Upper lobe of left lung (tissue), 6 donors: ENCODE measurements at regions not wholly inside any gene's neighbourhood (a gene's known extent, or its start where the extent isn't known, plus 50 kb on each side); places are given as distances from the start of the nearest gene placed in this dataset.

Source experiments
- ATAC-seq, 2 donors: fragments of 200-7000 bp; cut with Tn5 transposase; one replicate each; pipeline ENCODE4 v1.9.1; 2022; ENCODE audit warnings: mild to moderate bottlenecking in 2 of 2, moderate library complexity in 2 of 2; ENCODE audit not compliant: low FRiP score in 2 of 2
- DNase-seq, 2 donors: peaks; one replicate each; pipeline ENCODE4 v3.0.0-alpha.2; 2019 to 2020
- H3K27ac ChIP-seq, 4 donors: fragments of 200-600 bp; sonication (generic); one replicate each; pipeline ENCODE4 v1.5.1; 2016 to 2019
- H3K27me3 ChIP-seq, 4 donors: fragments of 200-600 bp; sonication (generic); one replicate each; pipeline ENCODE4 v1.5.1; 2017 to 2019
- H3K36me3 ChIP-seq, 4 donors: fragments of 200-600 bp; sonication (generic); one replicate each; pipeline ENCODE4 v1.5.1; 2016 to 2019
- H3K4me1 ChIP-seq, 4 donors: fragments of 200-600 bp; sonication (generic); one replicate each; pipeline ENCODE4 v1.5.1; 2018 to 2019
- H3K4me3 ChIP-seq, 4 donors: fragments of 200-600 bp; sonication (generic); one replicate each; pipeline ENCODE4 v1.5.1; 2017 to 2019; ENCODE audit warnings: mild to moderate bottlenecking in 2 of 4, moderate library complexity in 1 of 4
- H3K9me3 ChIP-seq, 4 donors: fragments of 200-600 bp; sonication (generic); one replicate each; pipeline ENCODE4 v1.5.1; 2018 to 2019
- EP300 ChIP-seq, 4 donors: sonication (generic); formaldehyde crosslinking; IDR thresholded peaks; one replicate each; pipeline ENCODE4 v1.5.1; 2017; ENCODE audit warnings: antibody characterized with exemption in 4 of 4, control low read depth in 2 of 4
- POLR2A ChIP-seq, 4 donors: fragments of 450-650 bp; IDR thresholded peaks; one replicate each; pipeline ENCODE4 v1.5.1; 2016 to 2017; ENCODE audit warnings: antibody characterized with exemption in 4 of 4, mild to moderate bottlenecking in 2 of 4
- POLR2AphosphoS5 ChIP-seq, 2 donors: sonication (generic); formaldehyde crosslinking; IDR thresholded peaks; one replicate each; pipeline ENCODE4 v1.5.1; 2017; ENCODE audit warnings: antibody characterized with exemption in 2 of 2
- WGBS, 2 donors: methylation state at CpG; one replicate each; pipeline ENCODE4 v1.1.5; 2017 to 2018; 5-methylcytosine and 5-hydroxymethylcytosine counted together
- TF ChIP-seq, protein P1 (sequence below), 6 experiments: fragments of 450-650 bp in 4 of 6; fragments of 200-600 bp in 2 of 6; sonication (generic) in 2 of 6; IDR thresholded peaks; one replicate each; pipeline ENCODE4 v1.5.1; 2016 to 2019; ENCODE audit warnings: antibody characterized with exemption in 6 of 6
- donor health status: DM: no; HTN: no; CAD: no; lungs with moderate emphysema.
- donor health status: DM: no; HTN: yes; CAD: no; lungs with severe emphysema.

DNA sequence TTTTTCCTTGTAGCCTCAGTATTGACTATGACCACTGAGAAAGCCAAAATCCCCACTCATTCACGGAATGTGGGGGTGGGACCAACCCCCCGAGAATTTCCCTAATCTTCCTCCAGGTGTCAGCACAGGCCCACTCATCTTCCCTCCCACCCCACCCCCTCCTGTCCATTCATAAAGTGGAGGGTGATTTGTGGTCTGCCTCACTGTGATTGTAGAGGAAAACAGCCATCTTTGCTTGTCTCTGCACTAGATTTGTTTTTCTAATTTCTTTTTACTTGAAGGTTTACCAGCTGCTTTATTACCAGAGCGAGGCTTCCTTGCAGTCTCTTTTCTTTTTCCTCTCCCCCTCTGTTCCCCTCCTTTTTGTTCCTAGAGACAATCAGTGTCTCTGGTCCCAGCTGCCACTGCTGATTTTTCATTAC lies 171.8 kb downstream of the ICOS start:
- no peaks in the 10 kb centered on the region for H3K9me3 ChIP-seq
- peak in 1 of 2 donors; percentile 49 for ATAC-seq
- TF ChIP-seq, protein P1, sequence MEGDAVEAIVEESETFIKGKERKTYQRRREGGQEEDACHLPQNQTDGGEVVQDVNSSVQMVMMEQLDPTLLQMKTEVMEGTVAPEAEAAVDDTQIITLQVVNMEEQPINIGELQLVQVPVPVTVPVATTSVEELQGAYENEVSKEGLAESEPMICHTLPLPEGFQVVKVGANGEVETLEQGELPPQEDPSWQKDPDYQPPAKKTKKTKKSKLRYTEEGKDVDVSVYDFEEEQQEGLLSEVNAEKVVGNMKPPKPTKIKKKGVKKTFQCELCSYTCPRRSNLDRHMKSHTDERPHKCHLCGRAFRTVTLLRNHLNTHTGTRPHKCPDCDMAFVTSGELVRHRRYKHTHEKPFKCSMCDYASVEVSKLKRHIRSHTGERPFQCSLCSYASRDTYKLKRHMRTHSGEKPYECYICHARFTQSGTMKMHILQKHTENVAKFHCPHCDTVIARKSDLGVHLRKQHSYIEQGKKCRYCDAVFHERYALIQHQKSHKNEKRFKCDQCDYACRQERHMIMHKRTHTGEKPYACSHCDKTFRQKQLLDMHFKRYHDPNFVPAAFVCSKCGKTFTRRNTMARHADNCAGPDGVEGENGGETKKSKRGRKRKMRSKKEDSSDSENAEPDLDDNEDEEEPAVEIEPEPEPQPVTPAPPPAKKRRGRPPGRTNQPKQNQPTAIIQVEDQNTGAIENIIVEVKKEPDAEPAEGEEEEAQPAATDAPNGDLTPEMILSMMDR (IDR thresholded peaks at IDR 0.05) = peak in 2 of 6 experiments; percentile 38 to 42
- no peak for TF ChIP-seq POLR2AphosphoS5 (IDR thresholded peaks at IDR 0.05)
- no peak for TF ChIP-seq EP300 (IDR thresholded peaks at IDR 0.05)
- TF ChIP-seq POLR2A (IDR thresholded peaks at IDR 0.05) = no peak
- H3K4me3 ChIP-seq = no peak overlapping the region
- H3K27ac ChIP-seq = no peak overlapping the region
- no peaks in the 10 kb centered on the region for H3K27me3 ChIP-seq
- DNase-seq = no peak
- H3K36me3 ChIP-seq = no peaks in the 10 kb centered on the region
- peaks cover 3 to 26% (median 15%) of the 10 kb centered on the region in 4 donors for H3K4me1 ChIP-seq
- 24 to 33% methylated on average over 3 of the region's 3 CpGs for WGBS, 2 donors

DNA sequence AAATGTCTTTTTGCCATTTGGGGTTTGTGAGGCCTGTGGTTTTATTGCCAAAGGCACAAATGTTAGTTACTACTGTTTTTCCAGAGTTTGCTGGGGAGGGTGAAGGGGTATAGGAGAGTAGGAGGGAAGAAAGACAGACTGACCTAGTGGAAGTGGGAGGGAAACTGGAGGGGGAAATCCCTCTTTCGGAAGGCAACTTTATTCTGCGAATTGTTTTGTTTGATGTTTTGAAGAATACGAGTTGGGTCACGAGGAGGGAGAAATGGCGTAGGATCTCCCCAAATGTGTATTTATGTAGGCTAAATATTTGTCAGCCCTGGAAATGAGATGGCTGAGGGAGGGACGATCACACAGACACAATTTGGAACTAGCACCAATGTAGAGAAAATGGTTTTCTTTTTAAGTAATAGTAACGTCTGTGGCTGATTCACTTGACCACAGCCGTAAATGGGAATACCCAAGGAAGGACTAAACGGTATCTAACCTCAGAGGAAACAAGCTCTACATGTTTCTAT lies 172.3 kb downstream of the ICOS start:
- no peak for DNase-seq
- ATAC-seq = no peak
- H3K27ac ChIP-seq = no peak overlapping the region
- WGBS, 2 donors = 63 to 76% methylated on average over 9 of the region's 9 CpGs
- peaks cover 3 to 26% (median 15%) of the 10 kb centered on the region in 4 donors for H3K4me1 ChIP-seq
- no peaks in the 10 kb centered on the region for H3K36me3 ChIP-seq
- no peak for TF ChIP-seq POLR2AphosphoS5 (IDR thresholded peaks at IDR 0.05)
- no peak for TF ChIP-seq EP300 (IDR thresholded peaks at IDR 0.05)
- no peak for TF ChIP-seq POLR2A (IDR thresholded peaks at IDR 0.05)
- TF ChIP-seq, protein P1 (IDR thresholded peaks at IDR 0.05) = no peak
- no peaks in the 10 kb centered on the region for H3K9me3 ChIP-seq
- H3K27me3 ChIP-seq = no peaks in the 10 kb centered on the region
- H3K4me3 ChIP-seq = no peak overlapping the region

DNA sequence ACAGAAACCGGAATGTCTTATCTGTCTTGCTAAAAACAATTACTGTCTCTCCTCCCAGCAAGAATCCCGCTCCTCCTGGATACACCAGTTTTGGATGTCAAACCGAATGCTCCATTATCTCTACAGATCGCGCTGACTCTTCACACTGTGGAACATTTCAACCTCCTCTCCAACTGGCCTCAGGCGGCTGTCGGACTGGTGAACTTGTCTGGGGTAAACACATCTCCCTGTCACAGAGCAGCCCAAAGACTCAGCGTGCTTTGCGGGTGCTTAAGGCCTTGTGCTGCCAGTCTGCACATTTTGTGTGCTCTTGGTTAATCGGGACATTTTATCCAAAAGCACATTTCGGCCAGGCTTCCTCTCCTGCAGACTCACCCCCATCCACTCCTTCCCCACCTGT lies 173.1 kb downstream of the ICOS start:
- DNase-seq (no peak), ATAC-seq (peak in 1 of 2 donors; percentile 18)
- no peak overlapping the region for H3K27ac ChIP-seq
- H3K27me3 ChIP-seq = no peaks in the 10 kb centered on the region
- H3K4me1 ChIP-seq = peaks cover 3 to 26% (median 15%) of the 10 kb centered on the region in 4 donors
- TF ChIP-seq EP300 (IDR thresholded peaks at IDR 0.05) = no peak
- H3K9me3 ChIP-seq = no peaks in the 10 kb centered on the region
- H3K4me3 ChIP-seq = no peak overlapping the region
- 66 to 84% methylated on average over 11 of the region's 11 CpGs for WGBS, 2 donors
- no peaks in the 10 kb centered on the region for H3K36me3 ChIP-seq

GRCh38 chr2:204110338-204110741 lies 173.8 kb downstream of the ICOS start:
- no peak overlapping the region for H3K4me3 ChIP-seq
- peak in 1 of 2 donors; percentile 17 for TF ChIP-seq POLR2AphosphoS5 (IDR thresholded peaks at IDR 0.05)
- TF ChIP-seq EP300 (IDR thresholded peaks at IDR 0.05) = no peak
- DNase-seq (no peak), ATAC-seq (peak; percentile 53 to 75)
- peak overlapping the region in 2 of 4 donors; percentile 9 to 41 for H3K27ac ChIP-seq
- no peaks in the 10 kb centered on the region for H3K9me3 ChIP-seq
- H3K4me1 ChIP-seq = peaks cover 3 to 26% (median 19%) of the 10 kb centered on the region in 4 donors
- 12 to 21% methylated on average over 8 of the region's 8 CpGs for WGBS, 2 donors
- no peaks in the 10 kb centered on the region for H3K27me3 ChIP-seq
- no peaks in the 10 kb centered on the region for H3K36me3 ChIP-seq

DNA sequence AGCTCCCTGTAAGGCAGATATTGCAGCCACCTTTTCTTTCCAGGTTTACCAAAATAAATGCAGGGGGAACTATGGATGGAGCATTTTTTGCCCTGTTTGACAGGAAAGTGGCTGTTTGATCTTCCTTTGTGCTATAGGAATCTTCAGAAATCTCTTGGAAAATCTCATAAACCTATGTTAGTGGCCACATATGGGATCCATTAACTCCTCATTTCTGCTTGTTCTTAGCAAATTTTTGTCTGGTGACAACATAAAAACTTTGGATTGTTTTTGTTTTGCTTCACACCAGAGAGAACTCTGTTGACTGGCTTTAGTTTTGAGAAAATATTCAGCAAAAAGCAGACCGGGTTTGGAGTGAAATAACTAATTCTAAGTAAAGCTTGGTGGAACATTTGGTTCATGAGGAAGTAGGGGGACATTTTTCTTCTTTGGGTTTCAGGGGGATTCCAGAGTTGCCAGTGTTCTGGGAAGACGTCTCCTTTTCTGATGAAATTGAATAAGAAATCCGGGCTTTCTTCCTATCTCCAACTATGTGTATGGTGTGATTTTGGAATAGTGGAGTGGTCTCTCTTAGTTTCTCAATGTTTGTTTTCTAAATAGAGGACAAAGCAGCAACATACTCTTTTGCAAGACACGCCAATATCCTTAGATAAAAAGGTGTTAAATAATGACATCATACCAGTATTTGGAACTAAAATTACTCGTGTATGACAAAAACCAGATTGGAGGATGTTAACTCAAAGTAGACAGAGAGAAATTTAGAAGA lies 174.4 kb downstream of the ICOS start:
- TF ChIP-seq POLR2AphosphoS5 (IDR thresholded peaks at IDR 0.05) = no peak
- no peak for TF ChIP-seq POLR2A (IDR thresholded peaks at IDR 0.05)
- no peak for TF ChIP-seq EP300 (IDR thresholded peaks at IDR 0.05)
- TF ChIP-seq, protein P1 (IDR thresholded peaks at IDR 0.05) = no peak
- H3K4me1 ChIP-seq = peaks cover 3 to 27% (median 20%) of the 10 kb centered on the region in 4 donors
- no peak for DNase-seq

More for the DNA sequence above, 174.4 kb downstream of the ICOS start:
- Histone ChIP-seq H3K36me3 (no peaks in the 10 kb centered on the region), H3K27me3 (no peaks in the 10 kb centered on the region), H3K4me3 (no peak overlapping the region), H3K9me3 (no peaks in the 10 kb centered on the region), H3K27ac (peak overlapping the region in 3 of 4 donors; percentile 2 to 41 (median 9))
- 40 to 59% methylated on average over 5 of the region's 5 CpGs for WGBS, 2 donors
- peak in 1 of 2 donors; percentile 55 for ATAC-seq
